ENCODE measurements at regions not wholly inside any gene's neighbourhood (a gene's known extent, or its start where the extent isn't known, plus 50 kb on each side); places are given as distances from the start of the nearest gene placed in this dataset.

- Histone ChIP-seq H3K27me3 (no peaks in the 10 kb centered on the region), H3K9me3 (no peaks in the 10 kb centered on the region), H3K4me1 (no peaks in the 10 kb centered on the region), H3K27ac (no peak overlapping the region), H3K36me3 (no peaks in the 10 kb centered on the region), H3K4me3 (no peak overlapping the region)
- DNase-seq, result no peak
- TF ChIP-seq POLR2A (IDR thresholded peaks at IDR 0.05), result no peak
- no peak for TF ChIP-seq CTCF (IDR thresholded peaks at IDR 0.05)
- ATAC-seq, result no peak
- WGBS (ENCODE audit: insufficient coverage, low coverage, low lambda C conversion rate, missing lambda C conversion rate), result 16% methylated on average over 2 of the region's 2 CpGs
- intact Hi-C loops (cut with DNase I), result no loop called here
These were observed 311.0 kb upstream of the RGS17 start for GRCh38 chr6:153442096-153442495.

- Histone ChIP-seq H3K4me1 (no peaks in the 10 kb centered on the region), H3K9me3 (no peaks in the 10 kb centered on the region), H3K36me3 (no peaks in the 10 kb centered on the region), H3K4me3 (no peak overlapping the region), H3K27me3 (no peaks in the 10 kb centered on the region), H3K27ac (no peak overlapping the region)
- whole genome bisulfite sequencing (ENCODE audit: insufficient coverage, low coverage, low lambda C conversion rate, missing lambda C conversion rate), result 9% methylated on average over 3 of the region's 3 CpGs
- intact Hi-C loops (cut with DNase I), result no loop called here
- no peak for TF ChIP-seq CTCF (IDR thresholded peaks at IDR 0.05)
- TF ChIP-seq POLR2A (IDR thresholded peaks at IDR 0.05), result no peak
- DNase-seq, result no peak
- ATAC-seq, result no peak
These were observed 306.1 kb upstream of the RGS17 start for GRCh38 chr6:153437193-153437592.

GRCh38 chr6:153436351-153436750, 305.3 kb upstream of the RGS17 start:
- ATAC-seq (no peak), DNase-seq (no peak)
- Histone ChIP-seq H3K4me3 (no peak overlapping the region), H3K36me3 (no peaks in the 10 kb centered on the region), H3K9me3 (no peaks in the 10 kb centered on the region), H3K27ac (no peak overlapping the region), H3K4me1 (no peaks in the 10 kb centered on the region), H3K27me3 (no peaks in the 10 kb centered on the region)
- 37% methylated on average over 5 of the region's 5 CpGs for WGBS (ENCODE audit: insufficient coverage, low coverage, low lambda C conversion rate, missing lambda C conversion rate)
- intact Hi-C loops (cut with DNase I), result no loop called here
- no peak for TF ChIP-seq CTCF (IDR thresholded peaks at IDR 0.05)
- no peak for TF ChIP-seq POLR2A (IDR thresholded peaks at IDR 0.05)

- no peaks in the 10 kb centered on the region for H3K9me3 ChIP-seq
- no peaks in the 10 kb centered on the region for H3K27me3 ChIP-seq
- H3K4me3 ChIP-seq, result no peak overlapping the region
- H3K4me1 ChIP-seq, result no peaks in the 10 kb centered on the region
- intact Hi-C loops (cut with DNase I), result no loop called here
- no peak for TF ChIP-seq CTCF (IDR thresholded peaks at IDR 0.05)
- H3K36me3 ChIP-seq, result no peaks in the 10 kb centered on the region
- DNase-seq, result no peak
- no peak for ATAC-seq
- H3K27ac ChIP-seq, result no peak overlapping the region
These were observed 304.7 kb upstream of the RGS17 start for GRCh38 chr6:153435787-153436186.

- no peak for TF ChIP-seq CTCF (IDR thresholded peaks at IDR 0.05)
- TF ChIP-seq POLR2A (IDR thresholded peaks at IDR 0.05), result no peak
- WGBS (ENCODE audit: insufficient coverage, low coverage, low lambda C conversion rate, missing lambda C conversion rate), result 29% methylated on average over 2 of the region's 2 CpGs
- intact Hi-C loops (cut with DNase I), result no loop called here
These were observed 294.5 kb upstream of the RGS17 start for GRCh38 chr6:153425536-153425935.

More at GRCh38 chr6:153425536-153425935, 294.5 kb upstream of the RGS17 start:
- DNase-seq (no peak), ATAC-seq (no peak)
- H3K4me3 ChIP-seq, result no peak overlapping the region
- H3K27me3 ChIP-seq, result no peaks in the 10 kb centered on the region
- H3K27ac ChIP-seq, result no peak overlapping the region
- no peaks in the 10 kb centered on the region for H3K4me1 ChIP-seq
- no peaks in the 10 kb centered on the region for H3K36me3 ChIP-seq
- no peaks in the 10 kb centered on the region for H3K9me3 ChIP-seq

All from right lobe of liver (tissue), 6 donors.